ENCODE measurements at regions not wholly inside any gene's neighbourhood (a gene's known extent, or its start where the extent isn't known, plus 50 kb on each side); places are given as distances from the start of the nearest gene placed in this dataset.

DNA sequence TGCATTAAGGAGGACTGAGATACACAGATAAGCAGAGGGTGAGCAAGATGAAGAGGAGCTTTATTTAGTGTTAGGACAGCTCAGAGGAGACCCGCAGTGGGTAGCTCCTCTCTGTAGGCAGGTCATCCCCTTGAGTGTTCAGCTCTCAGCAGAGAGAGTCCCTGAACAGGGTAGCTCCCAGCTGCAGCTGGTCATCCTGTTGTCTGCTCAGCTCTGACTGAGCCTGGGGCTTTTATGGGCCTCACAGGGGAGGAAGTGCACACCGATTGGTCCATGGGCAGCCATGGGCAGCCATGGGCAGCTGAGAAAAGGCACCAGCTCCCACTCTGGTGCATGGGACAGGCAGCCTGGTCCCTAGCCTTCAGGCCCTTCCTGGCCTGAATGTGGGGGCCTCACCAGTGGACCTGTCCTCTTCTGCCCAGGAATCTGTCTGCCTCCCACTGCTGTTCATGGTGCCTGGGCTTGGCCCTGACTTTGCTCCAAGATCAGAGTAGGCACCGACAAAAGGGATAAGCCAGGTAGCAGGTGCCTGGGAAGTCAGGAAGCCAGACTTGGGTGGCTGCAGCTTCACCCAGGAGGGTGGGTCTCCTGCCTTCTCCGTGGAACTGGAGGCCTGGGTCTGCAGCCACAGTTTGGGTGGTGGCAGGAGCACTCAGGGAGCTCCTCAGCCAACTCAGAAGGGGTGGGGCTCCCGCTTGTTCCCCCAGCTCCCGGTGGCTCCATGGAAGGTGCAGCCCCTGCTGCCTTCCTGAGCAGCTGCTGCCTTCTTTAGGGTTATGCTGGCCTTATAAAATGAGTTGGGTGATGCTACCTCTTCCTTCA, 54.7 kb downstream of the MYEOV start:
- ATAC-seq (no peak), DNase-seq (no peak)

DNA sequence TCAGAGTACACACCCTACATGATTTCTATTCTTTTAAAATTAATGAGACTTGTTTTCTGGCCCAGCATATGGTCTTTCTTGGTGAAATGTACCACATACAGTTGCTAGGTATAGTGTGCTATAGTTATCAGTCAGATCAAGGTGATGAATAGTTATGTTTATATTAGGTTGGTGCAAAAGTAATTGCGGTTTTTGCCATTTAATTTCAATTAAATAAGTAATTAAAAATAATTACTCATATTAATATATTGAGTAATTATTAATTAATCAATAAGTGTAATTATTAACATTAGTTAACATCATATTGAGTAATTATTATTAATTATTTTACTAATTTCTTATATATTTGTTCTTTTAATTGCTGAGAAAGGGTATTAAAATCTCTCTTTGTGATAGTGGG, 56.1 kb downstream of the MYEOV start:
- DNase-seq (no peak), ATAC-seq (no peak)

DNA sequence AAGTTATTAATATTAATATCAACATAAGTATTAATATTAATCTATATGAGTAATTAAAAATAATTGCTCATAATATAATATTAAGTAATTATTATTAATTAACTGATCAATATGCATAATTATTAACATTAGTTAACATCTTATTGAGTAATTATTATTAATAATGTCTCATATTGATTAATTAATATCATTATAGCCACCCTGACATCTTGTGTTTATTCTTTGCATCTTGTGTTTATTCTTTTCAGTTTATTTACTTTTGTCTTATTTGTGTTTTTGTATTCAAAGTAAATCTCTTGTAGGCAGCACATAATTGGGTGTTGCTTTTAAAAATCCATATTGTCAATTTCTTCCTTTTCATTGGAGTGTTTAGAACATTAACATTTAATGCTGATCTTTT, 56.6 kb downstream of the MYEOV start:
- DNase-seq (no peak), ATAC-seq (no peak)

DNA sequence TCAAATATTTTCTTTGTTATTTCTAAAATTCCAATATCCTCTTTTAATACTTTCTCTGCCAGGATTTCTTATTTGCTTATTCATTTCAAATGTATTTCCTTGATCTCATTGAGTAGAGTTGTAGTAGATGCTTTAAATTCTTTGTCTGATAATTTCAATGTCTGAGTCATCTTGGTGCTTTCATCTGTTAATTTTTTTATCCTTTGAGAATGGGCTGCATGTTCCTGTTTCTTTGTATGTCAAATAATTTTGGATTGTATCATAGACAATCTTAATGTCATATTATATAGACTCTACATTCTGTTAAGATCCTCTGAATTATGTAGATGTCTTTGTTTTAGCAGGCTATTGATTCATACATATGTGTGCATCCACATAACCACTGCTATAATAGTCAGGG, 57.5 kb downstream of the MYEOV start:
- ATAC-seq (no peak), DNase-seq (no peak)

DNA sequence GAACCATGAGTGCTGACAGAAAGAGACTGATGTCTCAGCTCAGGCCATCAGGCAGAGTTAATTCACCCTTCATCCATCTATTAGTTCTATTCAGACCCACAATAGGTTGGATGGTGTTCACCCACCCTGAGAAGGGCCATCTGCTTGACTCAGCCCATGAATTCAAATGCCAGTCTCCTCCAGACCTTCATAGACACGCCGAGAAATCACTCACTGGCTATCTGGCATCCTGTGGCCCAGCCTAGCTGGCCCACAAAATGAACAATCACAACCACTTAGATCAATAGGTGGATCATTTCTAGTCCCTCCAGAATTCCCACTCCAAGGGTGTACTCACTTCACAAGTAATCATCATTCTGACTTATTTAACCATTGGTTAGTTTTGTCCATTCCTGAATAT, 58.2 kb downstream of the MYEOV start:
- no peak for DNase-seq

DNA sequence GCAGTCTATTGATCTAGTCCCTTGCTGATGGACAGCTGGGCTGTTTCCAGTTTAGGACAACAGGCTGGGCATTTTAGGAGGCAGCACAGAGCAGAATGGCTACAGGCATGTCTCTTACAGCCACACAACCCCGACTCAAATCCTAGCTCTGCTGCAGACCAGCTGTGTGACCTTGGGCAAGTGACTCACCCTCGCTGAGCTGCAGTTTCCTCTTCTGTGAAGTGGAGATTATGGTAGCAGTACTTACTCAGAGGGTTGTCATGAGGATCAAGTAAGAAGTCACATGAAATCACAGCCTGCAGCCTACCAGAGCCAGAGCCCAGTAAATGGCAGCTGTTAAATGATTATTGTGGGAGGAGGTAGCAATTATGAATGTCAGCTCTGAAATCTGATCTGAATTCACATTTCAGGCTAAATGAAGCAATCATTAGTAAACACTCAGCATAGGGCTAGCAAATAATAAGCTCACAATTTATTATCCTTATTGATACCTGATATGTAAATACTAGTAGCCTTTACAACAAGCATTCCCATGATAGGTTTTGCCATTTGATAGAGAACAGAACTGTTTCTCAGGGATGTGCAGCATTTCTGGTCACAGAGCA, 58.9 kb downstream of the MYEOV start:
- ATAC-seq (peak; percentile 95), DNase-seq (peak; percentile 51)

More for the DNA sequence above, 58.2 kb downstream of the MYEOV start:
- ATAC-seq = no peak

DNA sequence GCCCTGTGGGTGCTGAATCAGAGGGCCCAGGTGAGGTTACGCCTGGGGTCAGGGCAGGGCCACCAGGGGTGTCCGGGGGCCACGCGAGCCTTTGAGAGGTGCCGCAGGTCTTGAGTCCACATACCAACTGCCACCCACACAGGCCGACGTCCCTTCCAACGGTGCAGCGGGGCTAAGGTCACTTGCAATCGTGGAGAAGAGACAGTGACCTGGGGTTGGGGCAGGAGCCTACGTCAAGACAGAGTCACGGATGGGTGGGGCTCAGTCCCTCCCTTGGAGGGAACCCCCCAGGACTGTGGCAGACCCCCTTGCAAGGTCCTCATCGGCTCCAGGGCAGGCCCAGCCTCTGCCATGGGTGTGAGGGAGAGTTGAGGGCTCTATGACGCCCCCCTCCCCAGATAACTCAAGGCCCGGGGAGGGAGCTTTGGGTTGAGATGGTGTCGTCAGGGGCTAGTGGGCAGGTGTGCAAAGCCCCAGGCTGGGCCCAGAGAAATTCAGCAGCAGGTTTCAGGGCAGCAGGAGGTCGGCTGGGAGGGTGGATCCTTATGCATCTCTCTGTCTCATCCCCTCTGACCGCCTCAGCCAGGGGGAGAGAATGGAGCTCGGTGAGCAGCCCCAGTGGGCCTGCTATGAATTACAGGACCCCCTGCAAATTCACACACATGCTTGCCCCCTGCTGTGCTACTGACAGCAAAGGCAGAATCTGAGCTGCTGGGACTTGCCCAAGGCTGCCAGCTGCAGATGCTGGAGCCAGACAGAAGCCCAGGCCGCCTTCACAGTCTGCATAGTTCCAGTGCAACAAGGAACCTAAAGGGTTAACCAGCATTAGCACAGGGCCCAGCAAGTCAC, 60.0 kb downstream of the MYEOV start:
- ATAC-seq (no peak), DNase-seq (no peak)

DNA sequence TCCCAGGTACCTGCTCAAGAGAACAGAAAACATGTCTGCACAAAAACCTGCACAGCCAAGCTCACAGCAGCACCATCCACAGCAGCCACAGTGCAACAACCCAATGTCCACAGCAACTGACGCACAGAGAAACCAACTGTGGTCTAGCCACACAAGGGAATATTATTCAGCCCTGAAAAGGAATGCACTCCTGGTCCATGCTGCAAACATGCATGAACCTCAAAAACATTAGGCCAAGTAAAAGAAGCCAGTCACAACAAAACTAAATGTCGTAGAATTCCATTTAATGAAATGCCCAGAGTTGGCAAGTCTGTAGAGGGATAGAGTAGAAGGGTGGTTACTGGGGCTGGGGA, 60.6 kb downstream of the MYEOV start:
- DNase-seq = no peak
- ATAC-seq = no peak

DNA sequence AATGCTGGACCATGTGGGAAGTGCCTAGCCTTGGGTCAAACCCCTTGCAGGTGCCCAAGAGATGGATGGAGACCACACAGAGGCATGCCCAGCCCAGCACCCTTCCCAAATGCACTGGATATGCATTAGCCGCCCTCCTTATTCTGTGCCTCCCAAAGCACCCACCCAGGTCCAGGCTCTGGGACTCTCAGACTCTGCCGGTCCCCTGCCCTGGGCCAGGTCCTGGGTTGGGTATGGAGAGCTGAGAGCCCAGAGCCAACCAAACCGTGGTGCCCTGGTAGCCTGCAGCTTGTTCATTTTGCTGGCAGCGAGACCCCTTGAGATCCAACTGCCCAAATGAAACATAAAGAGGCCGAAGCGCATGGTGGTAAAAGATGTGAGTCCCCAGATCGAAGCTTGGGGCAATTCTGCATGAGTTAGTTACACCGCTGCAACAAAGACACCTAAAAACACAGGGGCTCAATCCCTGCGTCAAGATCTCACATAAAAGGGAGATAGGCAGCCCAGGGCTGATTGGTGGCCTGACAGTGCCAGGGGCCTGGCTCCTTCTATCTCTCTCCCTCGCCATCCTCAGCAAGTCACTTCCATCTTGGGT, 61.5 kb downstream of the MYEOV start:
- DNase-seq (peak; percentile 1), ATAC-seq (no peak)

DNA sequence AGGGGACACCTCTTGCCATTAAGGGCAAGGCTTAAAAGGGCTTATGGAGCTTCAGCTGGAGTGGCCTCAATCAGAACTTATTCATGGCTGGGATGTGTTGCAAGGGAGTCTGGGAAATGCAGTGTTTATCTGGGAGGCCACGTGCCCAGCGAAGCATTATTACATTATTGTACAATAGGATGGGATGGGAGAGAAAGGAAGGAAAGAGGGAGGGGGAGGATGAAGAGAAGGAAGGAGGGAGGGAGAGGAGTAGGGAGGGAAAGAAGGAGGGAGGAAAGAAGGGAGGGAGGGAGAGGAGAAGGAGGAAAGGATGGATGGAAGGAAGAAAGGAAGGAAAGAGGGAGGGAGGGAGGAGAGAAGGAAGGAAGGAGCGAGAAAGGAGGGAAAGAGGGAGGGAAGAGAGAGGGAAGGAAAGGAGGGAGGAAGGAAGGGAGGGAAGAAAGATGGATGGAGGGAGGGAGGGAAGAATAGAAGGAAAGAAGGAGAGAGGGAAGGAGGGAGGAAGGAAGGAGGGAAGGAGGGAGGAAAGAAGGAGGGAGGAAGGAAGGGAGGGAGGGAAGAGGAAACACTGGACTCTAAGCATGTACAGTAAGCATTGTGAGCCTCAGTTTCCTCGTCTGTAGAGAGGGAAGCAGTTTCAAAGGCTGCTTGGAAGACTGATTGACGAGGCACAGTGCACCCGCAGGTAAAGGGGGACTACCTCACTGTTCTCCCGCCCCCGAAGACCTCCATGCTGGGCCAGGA, 62.2 kb downstream of the MYEOV start:
- ATAC-seq (no peak), DNase-seq (no peak)

DNA sequence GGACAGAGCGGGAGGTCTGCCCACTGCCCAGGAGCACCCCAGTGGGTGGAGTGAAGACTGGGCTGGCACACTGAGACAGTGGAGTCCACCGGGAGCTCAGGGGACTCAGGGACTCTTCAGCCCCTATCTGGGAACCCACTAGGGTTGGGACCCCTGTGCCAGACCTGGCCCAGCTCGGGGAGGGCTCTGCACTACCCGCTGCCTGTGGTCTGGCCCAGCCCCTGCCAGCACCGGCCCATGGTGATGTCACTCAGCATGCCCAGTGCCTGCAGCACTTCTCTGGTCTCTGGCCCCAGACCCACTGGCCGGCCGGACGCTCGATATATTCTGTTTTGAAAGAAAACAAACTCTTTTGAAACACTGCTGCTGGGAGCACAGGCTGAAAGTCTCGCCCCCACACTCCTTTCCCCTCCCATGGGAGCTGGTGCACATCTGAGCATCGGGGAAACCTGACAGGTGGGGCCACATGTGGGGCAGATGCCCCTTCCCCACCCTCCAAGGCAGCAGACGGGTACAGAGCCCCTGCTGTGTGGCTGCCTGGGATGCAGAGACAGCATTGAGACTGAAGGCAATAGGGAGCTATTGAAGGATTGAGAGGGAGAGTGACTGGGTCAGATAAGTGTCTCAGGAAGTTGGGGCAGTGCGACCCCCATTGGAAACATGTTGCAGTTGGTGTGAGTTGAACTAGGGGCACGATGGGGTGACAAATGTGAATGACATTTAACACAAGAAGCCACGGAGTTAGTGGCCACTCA, 62.9 kb downstream of the MYEOV start:
- ATAC-seq = no peak

DNA sequence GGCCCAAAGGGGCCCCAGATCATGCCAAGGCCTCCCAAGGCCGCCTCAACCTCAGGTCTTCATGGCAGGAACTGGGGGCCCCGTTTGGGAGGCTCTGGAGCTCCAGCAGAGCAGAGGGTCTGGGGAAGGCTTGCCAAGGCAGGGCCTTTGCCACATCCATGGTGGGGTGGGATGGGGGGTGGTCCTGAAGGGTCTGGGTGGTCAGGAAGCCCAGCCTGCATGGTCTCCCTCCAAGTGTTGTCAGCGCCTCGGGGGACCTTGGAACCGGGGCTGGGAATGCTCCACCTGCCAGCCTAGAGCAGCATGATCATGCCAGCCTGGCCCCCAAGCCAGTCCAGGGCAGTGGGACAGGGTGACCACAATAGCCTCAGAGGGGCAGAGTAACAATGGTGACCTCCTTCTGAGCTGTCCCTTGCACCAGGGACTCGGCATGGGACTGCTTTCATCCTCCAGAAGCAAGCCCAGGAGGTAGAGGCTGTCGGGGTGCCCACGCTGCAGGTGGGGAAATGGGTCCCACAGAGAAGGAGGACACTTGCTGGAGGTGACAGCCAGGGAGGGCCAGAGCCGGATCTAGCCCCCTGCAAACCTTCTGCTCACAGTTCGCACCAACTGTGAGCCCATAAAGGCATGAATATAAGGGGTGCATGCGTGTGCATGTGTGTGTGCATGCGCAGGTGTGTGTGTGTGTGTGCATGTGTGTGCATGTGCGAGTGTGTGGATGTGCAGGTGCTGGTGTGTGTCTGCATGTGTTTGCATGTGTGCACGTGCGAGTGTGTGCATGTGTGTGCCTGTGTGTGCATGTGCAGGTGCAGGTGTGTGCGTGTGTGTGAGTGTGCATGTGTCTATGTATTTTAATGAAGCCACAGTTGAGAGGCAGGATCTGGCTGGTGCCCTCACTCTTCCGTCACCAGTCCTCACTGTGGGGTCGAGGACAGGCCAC, 63.8 kb downstream of the MYEOV start:
- DNase-seq (peak; percentile 1), ATAC-seq (no peak)

More for the DNA sequence above, 62.9 kb downstream of the MYEOV start:
- DNase-seq = peak; percentile 1

DNA sequence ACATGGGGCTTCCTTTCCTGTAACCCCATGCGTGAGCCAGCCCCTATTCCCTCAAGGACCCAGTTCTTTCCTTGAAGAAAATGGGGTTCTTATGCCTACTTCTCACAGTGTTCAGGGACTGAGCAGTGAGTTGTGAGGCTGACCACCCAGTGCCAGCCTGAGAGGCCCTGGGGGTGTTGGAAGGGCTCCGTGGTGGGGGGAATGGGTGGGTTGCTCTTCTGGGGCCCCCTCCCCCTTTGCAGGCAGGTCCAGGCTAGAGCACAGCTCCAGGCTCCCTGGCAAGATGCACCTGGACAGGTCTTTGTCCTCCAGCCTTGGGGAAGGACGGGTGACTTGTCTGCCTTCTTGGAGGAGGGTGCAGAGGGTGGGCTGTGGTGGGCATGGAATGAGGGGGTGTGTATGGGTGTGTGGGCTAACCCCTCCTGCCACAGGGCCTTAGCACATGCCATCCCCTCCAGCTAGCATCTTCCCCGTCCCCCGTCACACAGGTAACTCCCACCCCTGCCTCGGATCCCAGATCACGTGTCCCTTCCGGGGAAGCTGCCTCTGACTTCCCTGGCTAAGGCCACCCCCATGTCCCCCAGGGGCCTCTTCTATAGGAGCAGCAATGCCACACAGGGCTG, 64.6 kb downstream of the MYEOV start:
- DNase-seq = peak; percentile 1
- peak; percentile 23 for ATAC-seq

DNA sequence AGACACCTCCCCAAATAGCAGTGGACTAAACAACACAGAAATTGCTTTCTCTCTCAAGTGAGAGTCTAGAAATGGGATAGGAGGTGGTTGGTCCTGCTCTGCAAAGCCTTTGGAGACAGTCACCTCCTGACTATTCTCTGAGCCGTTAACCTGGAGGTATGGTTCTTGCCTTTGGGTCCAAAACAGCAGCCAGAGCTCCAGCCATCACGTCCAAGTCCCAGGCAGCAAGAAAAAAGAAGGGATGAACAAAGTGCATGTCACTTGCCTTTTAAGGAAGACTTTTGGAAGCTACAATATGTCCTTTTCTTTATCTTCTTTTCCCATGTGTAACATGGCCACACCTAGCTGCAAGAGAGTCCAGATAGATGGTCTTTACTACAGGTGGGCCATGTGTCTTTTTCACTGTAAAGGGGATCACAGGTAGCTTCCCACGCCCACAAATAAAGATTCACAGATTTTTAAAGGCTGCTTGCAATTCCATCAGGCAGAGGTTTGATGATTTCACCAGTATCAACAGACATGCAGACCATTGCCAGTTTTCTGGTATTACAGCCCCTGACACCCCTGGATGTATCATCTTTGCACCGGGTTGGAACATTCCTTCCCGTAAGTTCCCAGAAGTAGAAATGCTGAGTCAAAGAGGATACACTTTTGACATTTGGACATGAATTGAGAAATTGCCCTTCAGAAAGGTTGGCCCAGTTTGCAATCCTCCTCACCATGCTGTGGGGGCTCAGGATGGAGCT, 66.0 kb downstream of the MYEOV start:
- DNase-seq (no peak), ATAC-seq (no peak)

DNA sequence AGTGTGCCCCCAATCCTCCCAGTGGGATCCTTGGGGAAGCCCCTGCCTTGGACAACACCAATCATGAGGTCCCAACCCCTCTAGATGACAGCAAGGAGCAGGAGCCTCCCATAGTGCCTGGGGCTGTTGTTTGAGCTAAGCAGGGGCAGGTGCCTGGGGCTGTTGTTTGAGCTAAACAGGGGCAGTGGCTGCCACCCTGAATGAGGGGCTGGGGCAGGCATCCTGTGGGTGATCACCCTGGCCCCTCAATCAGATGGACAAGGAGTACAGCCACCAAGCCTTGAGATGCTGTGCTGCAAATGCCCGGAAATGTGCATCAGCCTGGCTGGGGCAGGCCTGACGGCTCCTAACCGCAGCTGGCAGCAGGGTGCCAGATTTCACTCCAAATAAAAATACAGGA, 66.7 kb downstream of the MYEOV start:
- no peak for DNase-seq
- ATAC-seq = no peak

DNA sequence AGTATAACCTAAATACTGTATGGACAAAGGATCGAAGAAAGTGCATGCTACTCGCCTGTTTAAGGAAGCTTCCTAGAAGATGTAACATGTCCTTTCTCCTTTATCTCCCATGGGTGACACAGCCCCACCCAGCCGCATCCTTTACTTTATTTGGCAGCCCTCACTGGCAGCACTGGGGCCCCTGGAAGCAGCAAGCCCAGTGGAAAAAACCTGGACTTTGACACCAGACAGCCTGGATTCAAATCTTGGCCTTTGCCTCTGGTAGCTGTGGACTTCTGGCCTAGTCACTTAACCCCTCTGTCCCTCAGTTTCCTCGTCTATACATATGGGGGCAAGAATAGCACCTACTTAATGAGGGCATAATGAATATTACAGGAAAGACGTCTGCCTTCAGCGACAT, 67.1 kb downstream of the MYEOV start:
- DNase-seq = no peak
- no peak for ATAC-seq

DNA sequence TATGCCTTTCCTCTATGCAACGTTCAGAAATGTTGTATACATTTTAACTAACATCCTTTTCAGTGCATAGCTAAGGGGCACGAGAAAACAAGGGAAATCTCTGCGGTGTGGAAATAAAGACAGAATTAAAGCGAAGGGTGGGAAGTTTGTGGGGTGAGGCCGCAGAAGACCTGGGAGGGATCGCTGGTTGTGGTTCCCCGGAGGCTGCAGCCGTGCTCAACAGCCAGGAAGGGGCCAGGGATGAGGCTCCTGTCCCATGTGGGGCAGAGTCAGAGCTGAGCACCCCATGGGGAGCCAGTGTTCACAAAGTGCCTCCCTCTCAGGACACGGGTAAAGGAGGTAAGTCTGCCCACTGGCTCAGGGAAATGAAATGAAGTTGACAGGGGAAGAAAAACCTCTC, 67.5 kb downstream of the MYEOV start:
- DNase-seq (no peak), ATAC-seq (no peak)

DNA sequence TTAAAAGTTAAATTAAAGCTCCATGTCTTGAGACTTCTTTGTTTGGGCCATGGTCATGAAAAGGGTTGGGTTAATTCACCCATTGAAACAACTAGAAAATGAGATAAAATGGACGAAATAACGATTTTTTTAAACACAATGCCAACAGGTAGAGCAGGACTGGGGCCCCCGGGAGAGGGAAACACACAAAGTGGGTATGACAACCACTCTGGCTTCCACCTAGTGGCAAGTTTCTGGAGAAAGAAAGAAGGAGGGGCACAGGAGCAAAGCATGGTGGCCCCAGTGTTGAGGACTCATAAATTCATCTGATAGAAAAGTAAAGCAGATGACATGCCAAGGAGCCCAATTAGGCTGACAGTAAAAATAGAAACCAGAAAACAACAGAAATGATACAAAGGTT, 68.4 kb downstream of the MYEOV start:
- no peak for ATAC-seq
- DNase-seq = peak; percentile 1

DNA sequence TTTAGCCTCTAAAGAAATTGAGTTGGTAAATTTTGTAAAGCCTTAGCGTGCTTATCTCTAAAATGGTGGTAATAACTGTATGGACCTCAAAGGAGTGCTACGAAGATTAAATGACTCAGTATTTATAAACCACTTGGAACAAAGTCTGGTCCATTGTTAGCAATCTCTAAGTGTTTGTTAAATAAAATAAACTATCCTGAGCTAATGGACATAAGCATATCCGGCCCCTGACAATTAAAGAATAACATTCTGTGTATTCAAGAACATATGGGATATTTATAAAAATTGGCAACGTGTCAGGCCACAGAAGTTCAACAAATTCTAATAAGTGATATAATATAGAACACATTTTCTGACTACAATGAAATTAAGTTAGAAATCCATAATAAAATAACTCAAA, 71.0 kb downstream of the MYEOV start:
- DNase-seq (no peak), ATAC-seq (no peak)

All from stimulated activated naive CD8-positive, alpha-beta T cell treated with anti-CD3 and anti-CD28 coated beads, Interleukin-15, Interleukin-2, amounts not matched to agents 100 U/mL and 50 U/mL, for 24 hours (primary cell).